ENCODE measurements at regions not wholly inside any gene's neighbourhood (a gene's known extent, or its start where the extent isn't known, plus 50 kb on each side); places are given as distances from the start of the nearest gene placed in this dataset.
"Not testable (repeated sequence)": the region's sequence is repeated elsewhere in the genome, so short reads cannot be mapped to it uniquely, and the experiment has no call there.

GRCh38 chr20:19916531-19917485, 100.4 kb upstream of the NAA20 start:
- no peak overlapping the region for H3K4me3 Mint-ChIP-seq
- no peaks in the 10 kb centered on the region for H3K36me3 Mint-ChIP-seq
- DNase-seq, result no peak
- peaks cover 9% of the 10 kb centered on the region for H3K27me3 Mint-ChIP-seq
- no peaks in the 10 kb centered on the region for H3K9me3 Mint-ChIP-seq
- peaks cover 1% of the 10 kb centered on the region for H3K4me1 Mint-ChIP-seq
- H3K27ac Mint-ChIP-seq, result no peak overlapping the region

- no peaks in the 10 kb centered on the region for H3K36me3 Mint-ChIP-seq
- no peak overlapping the region for H3K27ac Mint-ChIP-seq
- peaks cover 1% of the 10 kb centered on the region for H3K4me1 Mint-ChIP-seq
- no peak for DNase-seq
- H3K27me3 Mint-ChIP-seq, result peaks cover 9% of the 10 kb centered on the region
- no peak overlapping the region for H3K4me3 Mint-ChIP-seq
- H3K9me3 Mint-ChIP-seq, result no peaks in the 10 kb centered on the region
These were observed 98.2 kb upstream of the NAA20 start for GRCh38 chr20:19918965-19919329.

- peaks cover under 1% of the 10 kb centered on the region for H3K4me1 Mint-ChIP-seq
- no peaks in the 10 kb centered on the region for H3K9me3 Mint-ChIP-seq
- peaks cover 9% of the 10 kb centered on the region for H3K27me3 Mint-ChIP-seq
- no peak for DNase-seq
- no peaks in the 10 kb centered on the region for H3K36me3 Mint-ChIP-seq
- H3K4me3 Mint-ChIP-seq, result no peak overlapping the region
- no peak overlapping the region for H3K27ac Mint-ChIP-seq
These were observed 96.6 kb upstream of the NAA20 start for GRCh38 chr20:19920381-19921138.

- no peak overlapping the region for H3K27ac Mint-ChIP-seq
- H3K36me3 Mint-ChIP-seq, result no peaks in the 10 kb centered on the region
- H3K4me3 Mint-ChIP-seq, result no peak overlapping the region
- H3K27me3 Mint-ChIP-seq, result peaks cover 5% of the 10 kb centered on the region
- no peaks in the 10 kb centered on the region for H3K9me3 Mint-ChIP-seq
- DNase-seq, result no peak
- no peaks in the 10 kb centered on the region for H3K4me1 Mint-ChIP-seq
These were observed 95.8 kb upstream of the NAA20 start for GRCh38 chr20:19921284-19921793.

GRCh38 chr20:19921829-19922228, 95.3 kb upstream of the NAA20 start:
- not testable (repeated sequence) for H3K4me3 Mint-ChIP-seq, H3K36me3 Mint-ChIP-seq, H3K27ac Mint-ChIP-seq, H3K27me3 Mint-ChIP-seq, H3K4me1 Mint-ChIP-seq, H3K9me3 Mint-ChIP-seq, DNase-seq

GRCh38 chr20:19922716-19923115, 94.4 kb upstream of the NAA20 start:
- no peak overlapping the region for H3K27ac Mint-ChIP-seq
- no peaks in the 10 kb centered on the region for H3K9me3 Mint-ChIP-seq
- no peak for DNase-seq
- H3K4me3 Mint-ChIP-seq, result no peak overlapping the region
- H3K36me3 Mint-ChIP-seq, result no peaks in the 10 kb centered on the region
- no peaks in the 10 kb centered on the region for H3K4me1 Mint-ChIP-seq
- peaks cover 5% of the 10 kb centered on the region for H3K27me3 Mint-ChIP-seq

- Mint-ChIP-seq H3K27ac (no peak overlapping the region), H3K4me3 (no peak overlapping the region), H3K4me1 (no peaks in the 10 kb centered on the region), H3K9me3 (no peaks in the 10 kb centered on the region), H3K36me3 (no peaks in the 10 kb centered on the region), H3K27me3 (peaks cover 5% of the 10 kb centered on the region)
- DNase-seq, result no peak
These were observed 93.4 kb upstream of the NAA20 start for GRCh38 chr20:19923762-19924161.

- H3K36me3 Mint-ChIP-seq, result no peaks in the 10 kb centered on the region
- H3K27ac Mint-ChIP-seq, result no peak overlapping the region
- H3K4me3 Mint-ChIP-seq, result no peak overlapping the region
- no peak for DNase-seq
- H3K27me3 Mint-ChIP-seq, result peaks cover 5% of the 10 kb centered on the region
- no peaks in the 10 kb centered on the region for H3K4me1 Mint-ChIP-seq
- no peaks in the 10 kb centered on the region for H3K9me3 Mint-ChIP-seq
These were observed 92.9 kb upstream of the NAA20 start for GRCh38 chr20:19924255-19924654.

GRCh38 chr20:19926591-19926990, 90.6 kb upstream of the NAA20 start:
- no peak for DNase-seq
- Mint-ChIP-seq H3K4me3 (no peak overlapping the region), H3K9me3 (no peaks in the 10 kb centered on the region), H3K27me3 (peaks cover 5% of the 10 kb centered on the region), H3K4me1 (no peaks in the 10 kb centered on the region), H3K36me3 (no peaks in the 10 kb centered on the region), H3K27ac (no peak overlapping the region)

GRCh38 chr20:19928328-19929011, 88.7 kb upstream of the NAA20 start:
- H3K36me3 Mint-ChIP-seq, result no peaks in the 10 kb centered on the region
- H3K27ac Mint-ChIP-seq, result no peak overlapping the region
- H3K4me3 Mint-ChIP-seq, result no peak overlapping the region
- H3K9me3 Mint-ChIP-seq, result no peaks in the 10 kb centered on the region
- DNase-seq, result no peak
- no peaks in the 10 kb centered on the region for H3K4me1 Mint-ChIP-seq
- peaks cover 5% of the 10 kb centered on the region for H3K27me3 Mint-ChIP-seq

- Mint-ChIP-seq H3K9me3 (no peaks in the 10 kb centered on the region), H3K4me1 (no peaks in the 10 kb centered on the region), H3K27me3 (peaks cover 5% of the 10 kb centered on the region), H3K4me3 (no peak overlapping the region), H3K36me3 (no peaks in the 10 kb centered on the region), H3K27ac (no peak overlapping the region)
- no peak for DNase-seq
These were observed 88.2 kb upstream of the NAA20 start for GRCh38 chr20:19929012-19929360.

- Mint-ChIP-seq H3K27ac (no peak overlapping the region), H3K4me1 (peaks cover 2% of the 10 kb centered on the region), H3K36me3 (no peaks in the 10 kb centered on the region), H3K9me3 (no peaks in the 10 kb centered on the region), H3K27me3 (peaks cover 10% of the 10 kb centered on the region), H3K4me3 (no peak overlapping the region)
- DNase-seq, result no peak
These were observed 87.5 kb upstream of the NAA20 start for GRCh38 chr20:19929481-19930145.

GRCh38 chr20:19930426-19930825, 86.7 kb upstream of the NAA20 start:
- H3K4me3 Mint-ChIP-seq, result no peak overlapping the region
- peaks cover 6% of the 10 kb centered on the region for H3K4me1 Mint-ChIP-seq
- no peak overlapping the region for H3K27ac Mint-ChIP-seq
- no peaks in the 10 kb centered on the region for H3K9me3 Mint-ChIP-seq
- H3K27me3 Mint-ChIP-seq, result peaks cover 11% of the 10 kb centered on the region
- H3K36me3 Mint-ChIP-seq, result no peaks in the 10 kb centered on the region
- DNase-seq, result no peak

- H3K4me3 Mint-ChIP-seq, result no peak overlapping the region
- H3K36me3 Mint-ChIP-seq, result no peaks in the 10 kb centered on the region
- DNase-seq, result no peak
- H3K27me3 Mint-ChIP-seq, result peaks cover 21% of the 10 kb centered on the region
- no peak overlapping the region for H3K27ac Mint-ChIP-seq
- peaks cover 9% of the 10 kb centered on the region for H3K4me1 Mint-ChIP-seq
- no peaks in the 10 kb centered on the region for H3K9me3 Mint-ChIP-seq
These were observed 84.9 kb upstream of the NAA20 start for GRCh38 chr20:19932170-19932667.

All from activated naive CD8-positive, alpha-beta T cell treated with anti-CD3 and anti-CD28 coated beads for 36 hours (primary cell).